A673 (cell line): ENCODE measurements at regions not wholly inside any gene's neighbourhood (a gene's known extent, or its start where the extent isn't known, plus 50 kb on each side); places are given as distances from the start of the nearest gene placed in this dataset.

ENCODE experiments used
- BruUV-seq: library from RNA; stranded (reverse); fragments of 400-500 nt; replicated peaks from 2 replicates; lab custom pipeline; 2021; lab: Mats Ljungman, UMichigan
- CTCF ChIA-PET: fragments of 300-600 bp; sonication (Branson Sonifier 250); formaldehyde crosslinking; loops from one replicate; lab custom pipeline; 2022; ENCODE audit warnings: antibody characterized with exemption; lab: Charles Lee
- POLR2A ChIA-PET: fragments of 300-600 bp; sonication (Branson Sonifier 250); formaldehyde crosslinking; loops from one replicate; lab custom pipeline; 2022; ENCODE audit warnings: antibody characterized with exemption; ENCODE audit not compliant: low non-redundant PET; lab: Charles Lee
- DNase-seq: peaks from one replicate; pipeline ENCODE4 v3.0.0-alpha.2; 2015; ENCODE audit warnings: low spot score
- H3K27ac ChIP-seq: fragments of 200-600 bp; sonication (generic); 2 replicates; pipeline ENCODE4 v1.5.1; 2016; ENCODE audit warnings: mixed run types, low read depth, mild to moderate bottlenecking, mixed read lengths, antibody characterized with exemption, low read length; ENCODE audit not compliant: poor library complexity, severe bottlenecking
- H3K27me3 ChIP-seq: fragments of 200-600 bp; sonication (generic); replicated peaks from 2 replicates; pipeline ENCODE4 v1.6.1; 2017; ENCODE audit warnings: mixed run types, low read depth, mild to moderate bottlenecking, mixed read lengths, antibody characterized with exemption, low read length; ENCODE audit not compliant: insufficient read depth, poor library complexity
- H3K36me3 ChIP-seq: fragments of 200-600 bp; sonication (generic); 2 replicates; pipeline ENCODE4 v1.6.1; 2016; ENCODE audit warnings: mixed run types, mild to moderate bottlenecking, mixed read lengths, antibody characterized with exemption, low read length; ENCODE audit not compliant: insufficient read depth, poor library complexity, severe bottlenecking
- H3K4me1 ChIP-seq: fragments of 200-600 bp; sonication (generic); 2 replicates; pipeline ENCODE4 v1.6.1; 2017; ENCODE audit warnings: mixed run types, mild to moderate bottlenecking, mixed read lengths, antibody characterized with exemption, low read length; ENCODE audit not compliant: insufficient read depth, poor library complexity, severe bottlenecking
- H3K4me3 ChIP-seq: fragments of 200-600 bp; sonication (generic); 2 replicates; pipeline ENCODE4 v1.5.1; 2016; ENCODE audit warnings: low read depth, mixed run types, mild to moderate bottlenecking, mixed read lengths, low read length; ENCODE audit not compliant: poor library complexity, severe bottlenecking
- H3K9me3 ChIP-seq: fragments of 200-600 bp; sonication (generic); 2 replicates; pipeline ENCODE4 v1.6.1; 2016; ENCODE audit warnings: mixed run types, low read depth, mild to moderate bottlenecking, mixed read lengths, antibody characterized with exemption, low read length; ENCODE audit not compliant: poor library complexity, severe bottlenecking
- EZH2 ChIP-seq: fragments of 200-600 bp; sonication (generic); IDR thresholded peaks from 2 replicates; pipeline ENCODE4 v1.6.1; 2017; ENCODE audit warnings: borderline replicate concordance, low read depth, mild to moderate bottlenecking, mixed read lengths, antibody characterized with exemption, low read length; ENCODE audit not compliant: poor library complexity, severe bottlenecking
- intact Hi-C: fragments of 100-400 bp; cut with micrococcal nuclease; formaldehyde crosslinking; loops from one replicate; pipeline ENCODE4 v1.10.0; 2022; ENCODE audit not compliant: unreplicated experiment
- TF ChIP-seq, protein P1 (sequence below): fragments of 300-800, 200-600 bp; sonication (generic); conservative IDR thresholded peaks from 2 replicates; pipeline ENCODE4 v1.5.1; 2017; ENCODE audit warnings: low read depth, mild to moderate bottlenecking, antibody characterized with exemption, low read length, moderate library complexity, mixed read lengths

GRCh38 chr20:40085513-40085912 is 603.5 kb downstream of the MAFB start:
- no peaks in the 10 kb centered on the region for H3K9me3 ChIP-seq
- H3K27ac ChIP-seq = no peak overlapping the region
- no peak for TF ChIP-seq EZH2
- TF ChIP-seq, protein P1, sequence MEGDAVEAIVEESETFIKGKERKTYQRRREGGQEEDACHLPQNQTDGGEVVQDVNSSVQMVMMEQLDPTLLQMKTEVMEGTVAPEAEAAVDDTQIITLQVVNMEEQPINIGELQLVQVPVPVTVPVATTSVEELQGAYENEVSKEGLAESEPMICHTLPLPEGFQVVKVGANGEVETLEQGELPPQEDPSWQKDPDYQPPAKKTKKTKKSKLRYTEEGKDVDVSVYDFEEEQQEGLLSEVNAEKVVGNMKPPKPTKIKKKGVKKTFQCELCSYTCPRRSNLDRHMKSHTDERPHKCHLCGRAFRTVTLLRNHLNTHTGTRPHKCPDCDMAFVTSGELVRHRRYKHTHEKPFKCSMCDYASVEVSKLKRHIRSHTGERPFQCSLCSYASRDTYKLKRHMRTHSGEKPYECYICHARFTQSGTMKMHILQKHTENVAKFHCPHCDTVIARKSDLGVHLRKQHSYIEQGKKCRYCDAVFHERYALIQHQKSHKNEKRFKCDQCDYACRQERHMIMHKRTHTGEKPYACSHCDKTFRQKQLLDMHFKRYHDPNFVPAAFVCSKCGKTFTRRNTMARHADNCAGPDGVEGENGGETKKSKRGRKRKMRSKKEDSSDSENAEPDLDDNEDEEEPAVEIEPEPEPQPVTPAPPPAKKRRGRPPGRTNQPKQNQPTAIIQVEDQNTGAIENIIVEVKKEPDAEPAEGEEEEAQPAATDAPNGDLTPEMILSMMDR = no peak
- ChIA-PET CTCF (no interaction called here), POLR2A (no interaction called here)
- no peaks in the 10 kb centered on the region for H3K27me3 ChIP-seq
- no peaks in the 10 kb centered on the region for H3K4me1 ChIP-seq
- no TSS peak for BruUV-seq
- H3K4me3 ChIP-seq = no peak overlapping the region
- no peak for DNase-seq
- intact Hi-C loops = no loop called here
- no peaks in the 10 kb centered on the region for H3K36me3 ChIP-seq

DNA sequence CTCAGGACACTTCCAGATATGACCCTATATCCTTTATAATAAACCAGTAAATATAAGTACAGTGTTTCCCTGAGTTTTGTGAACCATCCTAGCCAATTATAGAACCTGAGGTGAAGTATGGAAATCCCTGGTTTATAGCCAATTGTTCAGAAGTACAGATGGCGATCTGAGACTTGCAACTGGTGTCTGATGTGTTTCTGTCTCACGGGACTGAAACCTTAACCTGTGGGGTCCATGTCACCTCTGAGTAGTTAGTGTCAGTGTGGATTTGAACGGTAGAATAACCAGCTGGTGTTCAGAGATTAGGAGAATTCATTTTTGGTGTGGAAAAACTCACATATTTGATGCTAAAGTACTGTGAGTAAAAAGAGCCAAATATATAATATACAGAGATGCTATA is 606.6 kb downstream of the MAFB start:
- ChIA-PET CTCF (no interaction called here), POLR2A (no interaction called here)
- no peaks in the 10 kb centered on the region for H3K9me3 ChIP-seq
- no peak overlapping the region for H3K4me3 ChIP-seq
- H3K27me3 ChIP-seq = no peaks in the 10 kb centered on the region
- no TSS peak for BruUV-seq
- TF ChIP-seq EZH2 = no peak
- TF ChIP-seq, protein P1 = no peak
- no peaks in the 10 kb centered on the region for H3K36me3 ChIP-seq
- H3K27ac ChIP-seq = no peak overlapping the region
- intact Hi-C loops = no loop called here
- DNase-seq = no peak
- no peaks in the 10 kb centered on the region for H3K4me1 ChIP-seq

GRCh38 chr20:40081653-40082052 is 607.4 kb downstream of the MAFB start:
- ChIA-PET POLR2A (no interaction called here), CTCF (no interaction called here)
- Histone ChIP-seq H3K27me3 (no peaks in the 10 kb centered on the region), H3K4me3 (no peak overlapping the region), H3K27ac (no peak overlapping the region), H3K36me3 (no peaks in the 10 kb centered on the region), H3K4me1 (no peaks in the 10 kb centered on the region), H3K9me3 (no peaks in the 10 kb centered on the region)
- intact Hi-C loops = no loop called here
- TF ChIP-seq EZH2 = no peak
- TF ChIP-seq, protein P1 = no peak
- BruUV-seq = no TSS peak
- DNase-seq = no peak
